ENCODE measurements at regions not wholly inside any gene's neighbourhood (a gene's known extent, or its start where the extent isn't known, plus 50 kb on each side); places are given as distances from the start of the nearest gene placed in this dataset.

GRCh38 chr21:32087447-32087846 lies 191.4 kb downstream of the MIS18A start:
- Histone ChIP-seq H4K20me1 (ENCODE audit: insufficient read depth, low read length) (no peaks in the 10 kb centered on the region), H3K4me3 (ENCODE audit: low read length) (no peak overlapping the region), H3K9me3 (replicated peaks; ENCODE audit: insufficient read depth, low read length) (no peaks in the 10 kb centered on the region), H3K79me2 (ENCODE audit: low read length) (no peaks in the 10 kb centered on the region), H3F3A (ENCODE audit: insufficient read depth, low read length) (no peaks in the 10 kb centered on the region), H3K4me2 (ENCODE audit: low read depth, low read length) (no peak overlapping the region), H3K27me3 (replicated peaks; ENCODE audit: insufficient read depth, low read length) (no peaks in the 10 kb centered on the region), H2AFZ (ENCODE audit: low read length) (no peak overlapping the region), H3K36me3 (replicated peaks; ENCODE audit: insufficient read depth, low read length) (no peaks in the 10 kb centered on the region), H3K9ac (ENCODE audit: low read length) (no peak overlapping the region), H3K9me2 (replicated peaks; ENCODE audit: insufficient read depth, low read length) (no peaks in the 10 kb centered on the region), H3K27ac (ENCODE audit: low read length) (no peak overlapping the region), H3K4me1 (ENCODE audit: low read length) (no peaks in the 10 kb centered on the region)
- DNase-seq, result no peak
- TF ChIP-seq EZH2phosphoT487 (IDR thresholded peaks at IDR 0.05; ENCODE audit: low read length), result no peak

GRCh38 chr21:32083197-32083596 lies 195.7 kb downstream of the MIS18A start:
- TF ChIP-seq EZH2 (optimal IDR thresholded peaks at IDR 0.05; ENCODE audit: low read depth, low read length) (no peak), EZH2phosphoT487 (IDR thresholded peaks at IDR 0.05; ENCODE audit: low read length) (no peak), CTCF (IDR thresholded peaks at IDR 0.05; ENCODE audit: low read length) (no peak)
- no peak overlapping the region for H3K4me3 ChIP-seq (ENCODE audit: low read length)
- no peak for DNase-seq
- no peak overlapping the region for H2AFZ ChIP-seq (ENCODE audit: low read length)
- H3K4me1 ChIP-seq (ENCODE audit: low read length), result no peaks in the 10 kb centered on the region
- H3K9me3 ChIP-seq (replicated peaks; ENCODE audit: insufficient read depth, low read length), result no peaks in the 10 kb centered on the region
- no peak overlapping the region for H3K4me2 ChIP-seq (ENCODE audit: low read depth, low read length)
- H3K79me2 ChIP-seq (ENCODE audit: low read length), result no peaks in the 10 kb centered on the region
- H3K27ac ChIP-seq (ENCODE audit: low read length), result no peak overlapping the region
- H3K9ac ChIP-seq (ENCODE audit: low read length), result no peak overlapping the region
- H3K36me3 ChIP-seq (replicated peaks; ENCODE audit: insufficient read depth, low read length), result no peaks in the 10 kb centered on the region
- no peaks in the 10 kb centered on the region for H3F3A ChIP-seq (ENCODE audit: insufficient read depth, low read length)
- H3K27me3 ChIP-seq (replicated peaks; ENCODE audit: insufficient read depth, low read length), result no peaks in the 10 kb centered on the region
- no peaks in the 10 kb centered on the region for H4K20me1 ChIP-seq (ENCODE audit: insufficient read depth, low read length)
- H3K9me2 ChIP-seq (replicated peaks; ENCODE audit: insufficient read depth, low read length), result no peaks in the 10 kb centered on the region

GRCh38 chr21:32082466-32082865 lies 196.4 kb downstream of the MIS18A start:
- Histone ChIP-seq H4K20me1 (ENCODE audit: insufficient read depth, low read length) (no peaks in the 10 kb centered on the region), H3K4me1 (ENCODE audit: low read length) (no peaks in the 10 kb centered on the region), H3K9me2 (replicated peaks; ENCODE audit: insufficient read depth, low read length) (no peaks in the 10 kb centered on the region), H3F3A (ENCODE audit: insufficient read depth, low read length) (no peaks in the 10 kb centered on the region), H3K27ac (ENCODE audit: low read length) (no peak overlapping the region), H2AFZ (ENCODE audit: low read length) (no peak overlapping the region), H3K4me3 (ENCODE audit: low read length) (no peak overlapping the region), H3K36me3 (replicated peaks; ENCODE audit: insufficient read depth, low read length) (no peaks in the 10 kb centered on the region), H3K27me3 (replicated peaks; ENCODE audit: insufficient read depth, low read length) (no peaks in the 10 kb centered on the region), H3K4me2 (ENCODE audit: low read depth, low read length) (no peak overlapping the region), H3K79me2 (ENCODE audit: low read length) (no peaks in the 10 kb centered on the region), H3K9me3 (replicated peaks; ENCODE audit: insufficient read depth, low read length) (no peaks in the 10 kb centered on the region), H3K9ac (ENCODE audit: low read length) (no peak overlapping the region)
- no peak for TF ChIP-seq EZH2 (optimal IDR thresholded peaks at IDR 0.05; ENCODE audit: low read depth, low read length)
- no peak for TF ChIP-seq CTCF (IDR thresholded peaks at IDR 0.05; ENCODE audit: low read length)
- TF ChIP-seq EZH2phosphoT487 (IDR thresholded peaks at IDR 0.05; ENCODE audit: low read length), result no peak
- no peak for DNase-seq

GRCh38 chr21:32073593-32073992 lies 200.8 kb downstream of the HUNK start:
- no peaks in the 10 kb centered on the region for H3K36me3 ChIP-seq (replicated peaks; ENCODE audit: insufficient read depth, low read length)
- no peak overlapping the region for H3K27ac ChIP-seq (ENCODE audit: low read length)
- H3K27me3 ChIP-seq (replicated peaks; ENCODE audit: insufficient read depth, low read length), result no peaks in the 10 kb centered on the region
- no peaks in the 10 kb centered on the region for H3K9me2 ChIP-seq (replicated peaks; ENCODE audit: insufficient read depth, low read length)
- no peak overlapping the region for H3K4me3 ChIP-seq (ENCODE audit: low read length)
- DNase-seq, result no peak
- no peaks in the 10 kb centered on the region for H4K20me1 ChIP-seq (ENCODE audit: insufficient read depth, low read length)
- no peaks in the 10 kb centered on the region for H3K4me1 ChIP-seq (ENCODE audit: low read length)
- H2AFZ ChIP-seq (ENCODE audit: low read length), result no peak overlapping the region
- no peak overlapping the region for H3K9ac ChIP-seq (ENCODE audit: low read length)
- no peaks in the 10 kb centered on the region for H3K79me2 ChIP-seq (ENCODE audit: low read length)
- no peak overlapping the region for H3K4me2 ChIP-seq (ENCODE audit: low read depth, low read length)
- no peaks in the 10 kb centered on the region for H3K9me3 ChIP-seq (replicated peaks; ENCODE audit: insufficient read depth, low read length)
- H3F3A ChIP-seq (ENCODE audit: insufficient read depth, low read length), result no peaks in the 10 kb centered on the region
- TF ChIP-seq EZH2 (optimal IDR thresholded peaks at IDR 0.05; ENCODE audit: low read depth, low read length) (no peak), CTCF (IDR thresholded peaks at IDR 0.05; ENCODE audit: low read length) (no peak), EZH2phosphoT487 (IDR thresholded peaks at IDR 0.05; ENCODE audit: low read length) (no peak)

All from MM.1S (cell line).